Hepatocyte (in vitro differentiated cells): ENCODE measurements at regions not wholly inside any gene's neighbourhood (a gene's known extent, or its start where the extent isn't known, plus 50 kb on each side); places are given as distances from the start of the nearest gene placed in this dataset.

Source experiments
- CTCF ChIP-seq: fragments of 200-600 bp; sonication (generic); IDR thresholded peaks from 2 replicates; pipeline ENCODE4 v1.5.1; 2016; ENCODE audit warnings: antibody characterized with exemption, mild to moderate bottlenecking; ENCODE audit not compliant: poor library complexity
- EZH2 ChIP-seq: fragments of 200-600 bp; sonication (generic); IDR thresholded peaks from 2 replicates; pipeline ENCODE4 v1.6.1; 2016; ENCODE audit warnings: antibody characterized with exemption, mild to moderate bottlenecking, borderline replicate concordance

GRCh38 chr4:156422576-156422975, 468.9 kb upstream of the CTSO start:
- TF ChIP-seq EZH2 (no peak), CTCF (no peak)
